ENCODE measurements at regions not wholly inside any gene's neighbourhood (a gene's known extent, or its start where the extent isn't known, plus 50 kb on each side); places are given as distances from the start of the nearest gene placed in this dataset.

DNA sequence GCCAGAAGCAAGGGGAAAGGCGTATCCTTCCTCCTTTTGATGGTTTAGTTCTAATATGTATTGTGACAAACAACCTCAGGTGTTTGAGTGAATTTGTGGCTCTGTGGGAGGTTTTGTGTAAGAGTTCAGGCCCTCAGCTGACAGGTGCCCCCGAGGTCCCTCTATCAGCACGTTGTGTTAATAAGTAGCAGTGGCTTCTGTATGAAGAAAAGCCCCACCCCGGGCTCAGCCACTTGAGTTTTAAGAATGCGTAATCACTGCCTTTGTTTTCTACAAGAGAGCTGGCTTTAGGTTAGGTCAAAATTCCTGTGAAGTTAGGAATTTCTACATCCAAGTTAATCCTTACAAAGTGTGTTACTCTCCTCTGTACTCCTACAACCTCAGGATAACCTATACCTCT lies 92.4 kb upstream of the PGBD5 start:
- TF ChIP-seq TAF1 (IDR thresholded peaks at IDR 0.05; ENCODE audit: low read depth, low read length), result no peak
- TF ChIP-seq POLR2A (IDR thresholded peaks at IDR 0.05; ENCODE audit: low read depth, low read length), result no peak
- no peak for TF ChIP-seq POLR2AphosphoS5 (IDR thresholded peaks at IDR 0.05; ENCODE audit: low read depth, low read length)
- TF ChIP-seq SPI1 (IDR thresholded peaks at IDR 0.05; ENCODE audit: low read depth, low read length), result no peak
- no peak for TF ChIP-seq POU2F2 (IDR thresholded peaks at IDR 0.05; ENCODE audit: low read depth, low read length)
- no peak for TF ChIP-seq PAX5 (IDR thresholded peaks at IDR 0.05; ENCODE audit: insufficient read depth, low read length, severe bottlenecking)
